NCI-H82 treated with DMSO at 0.1 percent for 48 hours (cell line): ENCODE measurements at regions not wholly inside any gene's neighbourhood (a gene's known extent, or its start where the extent isn't known, plus 50 kb on each side); places are given as distances from the start of the nearest gene placed in this dataset.
A peak's percentile ranks its signal among the peaks of the same experiment; 100 is the strongest.
"Not testable (repeated sequence)": the region's sequence is repeated elsewhere in the genome, so short reads cannot be mapped to it uniquely, and the experiment has no call there.

Experiments
- DNase-seq: peaks from one replicate; lab custom pipeline; 2025; ENCODE audit not compliant: unreplicated experiment; lab: John Stamatoyannopoulos, UW

DNA sequence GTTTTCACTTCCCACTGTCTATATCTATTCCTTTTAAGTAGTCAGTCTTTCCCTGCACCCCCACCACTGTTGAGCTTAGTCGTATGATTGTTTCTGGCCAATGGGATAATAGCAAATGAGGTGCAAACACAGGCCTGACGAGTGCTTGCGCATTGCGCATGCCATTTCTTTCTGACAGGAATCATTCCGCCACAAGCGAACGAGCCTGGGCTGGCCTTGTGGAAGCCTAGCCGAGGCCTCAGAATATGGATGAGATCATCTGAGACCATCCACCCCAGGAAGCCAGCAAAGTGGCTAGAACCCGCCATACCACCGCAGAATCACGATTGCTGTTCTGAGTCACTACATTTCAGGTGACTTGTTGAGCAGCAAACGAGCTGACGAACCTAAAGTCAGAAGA, 52.2 kb upstream of the PRL start:
- DNase-seq = no peak

DNA sequence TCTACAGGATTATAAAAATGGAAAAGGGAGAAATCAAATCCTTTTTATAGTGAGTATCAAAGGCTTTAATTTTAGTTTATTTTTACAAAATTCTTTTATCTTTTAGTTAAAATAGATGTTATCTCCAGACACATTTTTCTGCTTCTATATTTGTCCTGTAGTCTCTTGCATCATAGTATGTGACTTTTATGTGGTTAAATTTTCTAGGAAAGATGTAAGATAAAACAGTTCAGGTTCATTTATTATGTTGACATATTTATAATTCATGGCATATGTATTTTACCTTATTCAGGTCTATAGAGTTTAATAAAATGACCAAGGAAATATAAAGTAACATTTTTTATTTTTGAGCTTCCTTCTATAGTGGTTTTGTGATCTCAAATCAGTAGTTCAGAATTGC, 52.7 kb upstream of the PRL start:
- DNase-seq = no peak

DNA sequence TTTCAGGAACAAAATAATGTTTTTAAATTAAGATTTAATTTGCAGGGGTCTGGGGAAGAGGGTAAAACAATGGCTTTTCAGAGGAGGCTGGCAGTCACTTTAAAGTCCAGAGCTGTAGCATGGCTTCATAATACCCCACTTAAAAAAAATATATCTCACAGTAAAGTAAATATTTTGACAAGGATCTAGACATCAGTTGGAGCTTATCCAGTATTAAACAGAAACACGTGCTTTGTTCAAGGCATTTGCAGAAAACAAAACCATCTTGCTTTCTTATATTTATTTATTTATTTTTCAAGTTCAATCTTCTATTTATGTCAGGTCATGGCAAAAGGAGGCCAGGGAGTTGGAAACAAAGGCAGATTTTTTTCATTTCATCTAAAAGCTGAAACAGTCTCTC, 53.3 kb upstream of the PRL start:
- peak; percentile 5 for DNase-seq

DNA sequence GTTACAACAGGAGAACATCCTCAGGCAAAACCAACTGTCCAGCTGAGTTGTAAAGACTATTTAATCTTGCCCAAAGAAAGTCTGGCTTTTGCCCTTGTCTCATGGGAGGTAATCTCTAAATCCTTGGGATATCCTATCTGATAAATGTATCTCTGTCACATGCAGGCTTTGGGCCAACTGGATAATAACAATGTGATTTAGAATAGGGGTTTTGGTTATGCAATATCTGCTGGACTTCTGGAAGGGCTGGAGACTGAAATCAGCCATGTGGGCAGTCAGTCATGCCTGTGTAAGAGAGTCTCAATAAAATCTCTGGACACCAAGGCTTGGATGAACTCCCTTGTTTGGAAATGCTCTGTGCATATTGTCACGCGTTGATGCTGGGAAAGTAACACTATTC, 56.3 kb upstream of the PRL start:
- no peak for DNase-seq

DNA sequence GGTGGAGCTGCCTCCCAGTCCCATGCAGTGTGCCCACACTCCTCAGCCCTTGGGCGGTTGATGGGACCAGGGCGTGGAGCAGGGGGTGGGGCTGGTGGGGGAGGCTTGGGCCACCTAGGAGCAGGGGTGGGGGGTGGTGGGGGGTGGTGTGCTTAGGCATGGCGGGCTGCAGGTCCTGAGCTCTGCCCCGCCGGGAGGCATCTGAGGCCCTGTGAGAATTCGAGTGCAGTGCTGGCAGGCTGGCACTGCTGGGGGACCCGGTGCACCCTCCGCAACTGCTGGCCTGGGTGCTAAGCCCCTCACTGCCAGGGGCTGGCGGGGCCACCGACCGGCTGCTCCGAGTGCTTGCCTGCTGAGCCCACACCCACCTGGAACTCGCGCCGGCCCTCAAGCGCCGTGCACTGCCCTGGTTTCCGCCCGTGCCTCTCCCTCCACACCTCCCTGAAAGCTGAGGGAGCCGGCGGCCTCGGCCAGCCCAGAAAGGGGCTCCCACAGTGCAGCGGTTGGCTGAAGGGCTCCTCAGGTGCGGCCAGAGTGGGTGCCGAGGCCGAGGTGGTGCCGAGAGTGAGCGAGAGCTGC, 59.6 kb upstream of the PRL start:
- no peak for DNase-seq

DNA sequence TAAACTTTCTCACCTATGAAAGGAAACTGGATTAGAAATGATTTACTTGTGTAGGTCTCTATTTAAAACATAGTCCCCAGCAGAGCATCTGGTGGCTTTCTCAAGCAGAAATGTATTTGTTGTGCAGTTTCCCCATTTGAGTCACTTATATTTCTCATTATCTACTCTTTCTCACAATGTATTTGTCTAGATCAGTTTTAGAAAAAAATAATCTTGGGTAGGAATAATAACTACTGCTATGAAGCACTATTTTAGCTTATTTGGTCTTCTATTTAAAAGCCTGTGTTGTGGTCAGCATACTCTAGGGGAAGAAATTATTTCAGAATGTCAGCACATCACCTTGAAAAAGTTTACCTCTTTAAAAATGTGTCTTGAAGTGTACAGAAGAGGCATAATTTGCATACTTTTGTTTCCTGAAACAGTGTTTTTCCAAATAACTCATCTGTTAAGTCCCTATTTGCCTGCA, 60.9 kb upstream of the PRL start:
- no peak for DNase-seq

DNA sequence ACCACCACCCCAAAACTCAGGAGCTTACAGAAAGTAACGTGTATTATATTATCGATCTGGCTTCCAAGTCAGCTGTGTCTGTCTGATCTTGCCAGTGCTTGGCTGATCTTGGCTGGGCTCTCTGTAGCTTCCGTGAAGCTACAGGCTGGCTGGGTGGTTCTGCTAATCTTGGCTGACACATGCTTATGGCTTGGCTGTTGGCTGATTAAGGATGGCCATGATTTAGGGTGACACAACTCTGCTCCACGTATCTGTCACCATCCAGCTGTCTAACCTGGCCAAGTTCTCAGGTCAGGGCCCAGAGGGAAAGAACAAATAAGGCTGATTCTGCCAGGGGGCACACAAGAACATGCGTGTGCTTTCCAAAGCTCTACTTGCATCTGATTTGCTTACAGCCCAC, 64.7 kb upstream of the PRL start:
- DNase-seq = no peak

DNA sequence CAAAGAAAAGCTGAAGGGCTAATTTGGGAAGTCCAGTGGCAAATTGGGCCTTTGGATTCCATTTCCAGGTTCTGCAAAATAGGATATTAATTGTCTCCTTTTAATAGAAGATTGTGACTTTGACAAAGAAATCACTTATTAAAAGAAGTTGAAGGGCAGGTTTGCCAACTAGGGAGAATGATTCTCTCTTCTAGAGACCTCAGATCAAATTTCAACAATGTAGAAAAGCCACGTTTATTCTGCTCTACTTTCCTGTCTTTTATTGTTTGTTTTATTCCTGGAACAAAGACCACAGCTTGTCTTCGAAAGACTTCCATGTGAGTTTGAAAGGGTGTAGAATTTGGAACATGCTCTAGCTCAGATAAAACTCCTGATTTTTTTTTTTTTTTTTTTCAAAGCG, 65.5 kb upstream of the PRL start:
- no peak for DNase-seq

DNA sequence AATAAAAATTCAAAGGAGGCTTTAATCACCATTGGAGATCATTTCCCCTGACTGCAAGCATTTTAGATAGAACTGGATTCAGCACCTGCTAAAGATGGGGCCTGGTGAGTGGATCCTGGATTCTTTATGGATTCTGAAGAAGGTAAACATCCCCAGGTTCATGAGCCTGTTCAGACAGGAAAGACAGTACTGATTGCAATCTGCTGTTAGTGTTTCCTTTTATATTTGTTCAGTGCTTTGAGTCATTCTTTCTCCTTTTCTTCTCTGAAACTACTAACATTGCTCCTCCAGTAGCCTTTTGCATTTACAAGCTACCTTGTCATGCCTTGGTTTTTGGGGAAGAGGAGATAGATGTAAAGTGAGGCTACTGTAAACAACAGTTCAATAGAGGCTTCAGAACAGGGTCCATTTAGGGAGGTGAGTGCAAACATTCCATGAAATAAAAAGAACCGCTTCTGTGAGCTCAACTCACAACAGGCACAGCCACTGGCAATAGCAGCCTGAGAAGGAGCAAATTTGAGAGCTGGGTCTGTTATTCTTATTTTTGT, 66.4 kb upstream of the PRL start:
- DNase-seq = no peak

DNA sequence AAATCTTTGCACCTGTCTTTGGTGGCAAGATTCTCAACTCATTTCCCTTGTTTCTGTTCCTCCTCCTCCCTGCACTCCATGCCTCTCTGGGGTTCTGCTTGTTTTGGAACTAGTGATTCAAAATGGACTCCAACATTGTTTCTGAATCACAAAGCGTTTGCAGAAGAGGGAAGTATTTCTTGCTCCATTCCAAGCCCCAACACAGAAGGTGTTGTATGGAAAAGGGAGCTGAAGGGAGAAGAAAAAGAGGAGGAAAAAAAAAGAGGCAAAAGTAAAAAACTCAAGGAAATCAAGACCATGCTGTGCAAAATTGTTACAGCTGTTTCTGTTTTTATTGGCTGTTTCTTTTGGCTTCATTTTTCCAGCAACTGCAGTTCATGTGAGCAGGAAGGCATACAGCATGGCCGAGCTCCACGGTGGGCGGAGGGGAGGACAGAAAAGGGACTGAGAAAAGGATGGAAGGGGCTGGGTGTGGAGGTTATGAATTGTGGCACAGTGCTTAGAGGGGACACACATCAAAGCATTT, 66.9 kb upstream of the PRL start:
- DNase-seq = no peak

DNA sequence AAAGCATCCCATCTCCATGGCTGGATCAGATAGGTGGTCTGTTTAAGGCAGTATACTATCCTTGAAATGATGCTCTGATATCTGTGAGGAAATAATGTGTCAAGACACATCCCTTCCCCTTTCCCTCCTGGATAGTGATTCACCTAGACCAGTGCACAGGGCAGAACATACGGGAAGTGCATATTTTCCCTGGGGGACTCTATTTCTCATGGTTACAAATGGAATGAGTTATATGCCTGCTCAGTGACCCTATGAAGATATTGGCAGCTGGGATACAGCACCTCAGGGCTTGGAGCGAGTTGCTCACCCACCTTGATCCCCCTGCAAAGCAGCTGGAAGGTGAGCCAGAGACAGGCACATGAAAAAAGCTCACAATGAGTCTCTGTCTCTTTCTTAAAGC, 67.5 kb upstream of the PRL start:
- DNase-seq = no peak

DNA sequence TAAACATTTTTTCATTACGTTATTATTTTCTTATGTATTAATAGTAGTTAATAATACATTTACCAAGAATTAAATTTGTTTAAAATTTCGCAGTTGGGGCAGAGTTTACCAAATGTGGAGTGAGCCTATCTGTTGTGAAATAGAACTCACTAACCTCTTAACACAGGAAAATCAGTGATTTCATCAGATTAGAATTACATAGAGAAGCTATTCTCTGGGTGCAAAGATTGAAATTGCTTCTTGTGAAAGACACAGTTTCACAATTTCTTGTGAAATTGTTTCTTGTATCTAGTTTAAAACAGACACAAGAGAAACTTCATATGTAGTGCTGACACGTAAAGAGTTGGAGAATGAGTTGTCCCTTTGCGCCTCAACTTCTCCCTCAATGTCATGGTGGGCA, 69.4 kb upstream of the PRL start:
- DNase-seq = no peak

DNA sequence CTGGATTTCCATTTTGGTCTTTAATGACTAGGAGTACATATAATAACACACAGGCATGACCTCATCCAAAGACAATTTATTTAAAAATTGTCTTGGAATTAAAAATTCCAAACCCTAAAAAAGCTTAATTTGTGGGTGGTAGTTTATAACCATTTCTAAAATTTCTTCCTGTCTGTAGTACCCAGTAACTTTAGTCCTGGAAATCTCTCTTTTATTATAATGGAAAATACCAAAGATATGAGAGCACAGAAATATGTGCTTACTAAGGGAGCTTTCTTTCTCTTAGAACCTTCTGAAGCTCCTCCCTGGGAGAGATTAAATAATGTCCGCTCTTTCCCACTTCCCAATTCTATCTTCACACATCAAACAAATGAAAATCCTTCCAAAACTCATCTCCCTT, 70.5 kb upstream of the PRL start:
- DNase-seq = no peak

DNA sequence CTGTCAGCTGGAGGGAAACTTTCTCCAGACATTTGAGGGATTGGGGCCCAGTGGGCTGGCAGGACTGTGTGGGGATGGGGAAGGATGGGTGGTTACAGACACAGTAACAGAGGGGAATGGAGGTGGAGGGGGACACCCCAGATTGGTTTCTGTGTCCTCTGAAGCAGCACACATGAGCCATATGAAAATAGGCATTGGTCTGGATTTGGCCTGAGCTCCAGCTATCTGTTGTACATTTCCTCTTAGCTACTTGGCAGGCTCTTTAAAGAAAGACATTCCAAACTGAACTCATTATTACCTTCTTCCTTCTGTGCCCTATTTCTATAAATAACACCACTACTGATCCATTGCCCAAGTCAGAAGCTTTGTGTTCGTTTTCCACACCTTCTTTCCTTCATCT, 72.0 kb upstream of the PRL start:
- no peak for DNase-seq

DNA sequence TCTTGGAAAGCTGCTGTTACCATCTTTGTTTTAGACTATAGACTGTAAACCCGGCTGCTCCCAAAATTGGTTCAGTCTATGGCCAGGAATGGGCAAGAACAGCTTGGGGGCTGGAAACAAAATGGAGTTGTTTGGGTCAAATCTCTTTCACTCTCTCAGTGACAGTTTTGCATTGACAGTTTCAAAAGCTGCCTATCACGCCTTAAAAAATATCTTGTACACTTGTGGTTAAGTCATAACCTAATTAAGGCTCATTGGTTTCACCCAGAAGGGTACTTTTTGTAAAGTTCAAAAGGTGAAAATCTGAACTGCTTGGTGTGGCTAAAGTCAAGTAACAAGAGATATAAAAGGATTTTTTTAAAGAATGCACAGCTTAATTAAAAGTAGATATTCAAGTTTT, 76.1 kb upstream of the PRL start:
- DNase-seq = no peak

DNA sequence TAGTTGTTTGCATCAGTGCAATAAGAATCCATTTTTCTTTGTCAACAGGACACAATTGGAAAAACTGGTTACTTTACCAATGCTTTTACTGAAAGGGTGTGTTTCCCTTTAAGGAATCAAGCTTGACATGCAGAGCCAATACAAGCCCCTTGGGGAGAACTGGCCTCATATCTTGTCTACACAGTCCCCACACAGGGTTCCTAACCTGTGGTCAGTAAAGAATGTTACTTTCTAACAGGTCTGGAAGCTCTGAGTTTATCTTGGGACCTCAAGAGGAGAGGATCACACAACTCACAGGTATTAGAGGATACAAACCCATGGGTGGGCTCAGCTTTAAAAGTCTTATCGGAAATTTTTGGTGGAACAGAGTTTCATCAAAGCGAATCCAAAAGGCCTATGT, 78.1 kb upstream of the PRL start:
- DNase-seq = not testable (repeated sequence)

DNA sequence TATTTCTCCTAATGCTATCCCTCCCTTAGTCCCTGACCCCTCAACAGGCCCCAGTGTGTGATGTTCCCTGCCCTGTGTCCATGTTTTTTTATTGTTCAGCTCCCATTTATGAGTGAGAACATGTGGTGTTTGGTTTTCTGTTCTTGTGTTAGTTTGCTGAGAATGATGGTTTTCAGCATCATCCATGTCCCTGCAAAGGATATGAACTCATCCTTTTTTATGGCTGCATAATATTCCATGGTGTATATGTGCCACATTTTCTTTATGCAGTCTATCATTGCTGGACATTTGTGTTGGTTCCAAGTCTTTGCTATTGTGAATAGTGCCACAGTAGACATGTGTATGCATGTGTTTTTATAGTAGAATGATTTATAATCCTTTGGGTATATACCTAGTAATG, 79.5 kb upstream of the PRL start:
- not testable (repeated sequence) for DNase-seq

DNA sequence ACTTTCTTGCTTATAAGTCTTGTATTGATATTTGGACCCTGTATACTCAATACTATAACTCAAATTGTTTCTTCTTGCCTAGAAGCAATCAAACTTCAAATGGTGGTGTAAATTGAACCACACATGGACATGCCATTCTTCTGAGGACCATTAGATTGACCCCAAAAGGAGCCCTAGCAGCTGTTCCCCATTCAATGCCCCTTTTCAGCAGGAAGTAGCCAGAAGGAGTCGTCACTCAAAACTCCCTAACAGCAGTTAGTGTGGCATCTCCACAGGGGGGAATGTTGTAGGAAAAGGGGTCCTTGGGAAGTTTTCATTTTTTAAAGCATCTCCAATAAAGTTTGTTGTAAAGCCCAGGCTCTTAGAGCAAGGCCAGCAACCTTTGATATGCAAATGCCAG, 81.7 kb upstream of the PRL start:
- DNase-seq = not testable (repeated sequence)

DNA sequence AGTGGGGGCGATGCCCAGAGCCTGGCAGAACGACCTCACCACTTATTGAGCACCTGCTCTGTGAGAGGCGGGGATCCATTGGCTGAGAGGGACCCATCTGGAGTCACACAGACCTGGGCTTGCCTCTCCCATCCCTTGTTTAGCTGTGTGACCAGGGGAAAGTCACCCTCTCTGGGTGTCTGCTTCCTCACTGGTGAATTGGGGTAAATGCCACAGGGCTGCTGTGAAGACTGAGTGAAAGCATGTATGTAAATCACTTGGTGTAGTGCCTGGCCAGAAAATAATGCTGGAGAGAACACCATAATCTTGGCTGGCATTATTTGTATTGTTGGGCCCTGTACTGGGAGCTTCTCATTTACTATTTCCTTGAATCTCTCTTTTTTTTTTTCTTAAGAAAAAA, 83.4 kb upstream of the PRL start:
- DNase-seq = no peak

DNA sequence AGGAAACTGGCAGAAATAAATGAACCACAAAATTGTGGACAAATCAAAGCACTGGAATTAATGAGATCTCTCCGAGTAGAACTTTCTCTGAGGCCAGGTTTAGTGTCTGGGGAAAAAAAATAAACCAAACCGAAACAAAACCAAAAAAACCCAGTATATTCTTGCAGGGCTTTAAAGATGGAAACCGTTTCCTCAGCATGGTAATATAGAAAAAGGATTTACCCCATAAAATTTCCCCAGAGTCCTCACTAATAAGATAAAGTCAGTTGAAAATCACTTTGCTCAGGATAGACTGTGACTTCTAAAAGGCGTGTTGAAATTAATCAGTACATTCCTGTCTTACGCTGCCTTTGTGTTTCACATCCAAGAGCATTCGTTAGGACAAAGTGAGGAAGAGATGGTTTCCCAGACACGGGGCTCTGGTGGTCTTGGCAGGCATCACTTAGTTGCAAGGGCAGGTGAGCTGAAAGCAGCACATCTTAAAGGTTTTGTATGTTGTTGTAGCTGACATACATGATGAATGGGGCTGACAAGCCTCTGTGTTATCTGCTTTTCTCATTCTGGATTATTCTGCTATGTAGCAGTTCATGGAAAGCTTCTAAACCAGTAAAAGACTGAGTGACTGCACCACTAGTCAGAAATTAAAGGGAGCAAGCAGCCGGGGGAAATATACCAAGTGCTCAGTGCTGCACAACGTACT, 85.2 kb upstream of the PRL start:
- DNase-seq = no peak

DNA sequence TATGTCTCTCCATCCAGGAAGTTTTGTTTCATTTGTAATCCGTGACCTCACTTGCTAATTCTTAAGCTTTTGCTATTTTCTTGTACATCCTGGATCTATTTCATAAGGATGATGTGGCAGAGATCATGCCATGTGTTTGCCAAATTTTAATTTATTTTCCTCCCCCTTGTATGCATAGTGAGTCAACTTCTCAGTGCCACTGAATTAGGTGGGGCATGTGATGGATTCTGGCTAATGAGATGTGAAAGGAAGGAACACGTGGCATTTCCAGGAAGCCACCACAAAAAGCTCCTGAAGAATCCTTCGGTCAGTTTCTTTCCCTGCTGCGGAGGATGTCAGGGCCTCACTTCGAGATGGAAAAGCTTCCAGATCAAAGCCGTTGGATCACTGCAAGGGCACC, 86.2 kb upstream of the PRL start:
- DNase-seq = no peak

DNA sequence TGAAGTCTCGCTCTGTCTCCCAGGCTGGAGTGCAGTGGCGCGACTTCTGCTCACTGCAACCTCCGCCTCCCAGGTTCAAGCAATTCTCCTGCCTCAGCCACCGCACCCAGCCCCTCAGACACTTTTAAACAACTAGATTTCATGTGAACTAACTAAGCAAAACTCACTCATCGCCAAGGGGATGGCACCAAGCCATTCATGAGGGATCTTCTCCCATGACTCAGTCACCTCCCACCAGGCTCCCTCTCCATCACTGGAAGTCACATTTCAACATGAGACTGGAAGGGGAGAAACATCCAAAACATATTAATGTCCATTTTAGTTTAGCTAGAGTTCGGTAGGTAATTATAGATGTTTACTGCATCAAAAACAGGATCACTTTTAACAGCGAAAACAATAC, 95.9 kb upstream of the PRL start:
- DNase-seq = no peak

DNA sequence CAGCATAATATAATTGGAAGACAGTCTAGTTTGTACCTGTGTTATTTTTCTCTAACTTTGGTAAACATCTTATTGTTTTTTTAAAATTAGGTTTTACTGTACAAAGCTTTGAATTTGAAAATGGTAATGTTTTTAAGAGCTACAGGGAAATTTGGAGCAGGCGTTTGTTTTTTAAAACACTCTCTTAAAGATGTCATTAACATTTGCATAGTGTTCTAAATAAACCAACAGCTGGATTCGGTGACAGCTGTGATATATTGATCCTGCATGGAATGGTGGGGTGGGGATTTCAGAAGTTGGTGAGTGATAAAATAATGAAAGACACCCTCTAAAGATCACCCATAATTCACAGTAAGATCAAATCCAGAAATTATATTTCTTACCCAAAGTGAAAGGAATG, 97.9 kb upstream of the PRL start:
- DNase-seq = no peak
